NCI-H526 (cell line): ENCODE measurements at regions not wholly inside any gene's neighbourhood (a gene's known extent, or its start where the extent isn't known, plus 50 kb on each side); places are given as distances from the start of the nearest gene placed in this dataset.

Experiments used
- DNase-seq, 2 experiments: peaks; one replicate each; lab custom pipeline; 2025; lab: John Stamatoyannopoulos, UW

DNA sequence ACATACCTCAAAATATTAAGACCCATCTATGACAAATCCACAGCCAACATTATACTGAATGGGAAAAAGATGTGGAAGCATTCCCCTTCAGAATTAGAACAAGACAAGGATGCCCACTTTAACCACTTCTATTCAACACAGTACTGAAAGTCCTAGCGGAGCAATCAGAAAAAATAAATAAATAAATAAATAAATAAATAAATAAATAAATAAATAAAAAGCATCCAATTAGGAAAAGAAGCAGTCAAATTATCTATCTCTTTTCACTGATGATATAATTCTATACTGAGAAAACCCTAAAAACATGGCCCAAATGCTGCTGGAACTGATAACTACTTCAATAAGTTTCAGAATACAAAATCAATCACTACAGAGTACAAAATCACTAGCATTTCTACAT, 67.5 kb downstream of the PRR32 start:
- DNase-seq: no peak

DNA sequence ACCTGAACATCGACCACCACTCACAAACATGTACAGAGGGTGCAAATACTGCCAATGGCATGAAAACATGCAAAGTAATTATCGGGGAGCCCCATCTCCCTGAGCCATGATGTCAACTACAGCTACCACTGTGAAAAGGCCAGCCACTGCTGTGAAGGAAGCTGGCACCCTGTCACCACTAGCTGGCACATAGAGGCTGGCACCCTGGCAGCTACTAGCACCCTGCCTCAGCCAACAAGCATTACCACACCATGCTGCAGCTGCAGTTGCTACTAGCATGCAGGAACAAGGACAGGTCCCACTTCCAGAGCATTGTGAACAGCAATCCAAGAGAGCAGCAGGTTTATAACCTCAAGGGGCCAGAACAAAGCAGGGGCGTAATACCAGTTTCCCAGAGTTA, 81.4 kb downstream of the PRR32 start:
- DNase-seq: no peak

DNA sequence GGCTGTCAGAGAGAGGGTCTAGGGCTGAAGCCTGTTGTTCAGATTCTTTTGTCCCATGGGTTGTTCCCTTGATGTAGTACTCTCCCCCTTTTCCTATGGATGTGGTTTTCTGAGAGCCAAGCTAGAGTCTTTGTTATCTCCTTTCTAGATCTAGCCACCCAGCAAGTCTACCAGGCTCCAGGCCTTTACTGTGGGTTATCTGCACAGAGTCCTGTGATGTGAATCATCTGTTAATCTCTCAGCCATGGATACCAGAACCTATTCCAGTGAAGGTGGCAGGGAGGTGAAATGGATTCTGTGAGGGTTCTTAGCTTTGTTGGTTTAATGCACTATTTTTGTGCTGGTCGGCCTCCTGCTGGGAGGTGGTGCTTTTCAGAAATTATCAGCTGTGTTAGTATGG, 109.5 kb downstream of the PRR32 start:
- DNase-seq: no peak

DNA sequence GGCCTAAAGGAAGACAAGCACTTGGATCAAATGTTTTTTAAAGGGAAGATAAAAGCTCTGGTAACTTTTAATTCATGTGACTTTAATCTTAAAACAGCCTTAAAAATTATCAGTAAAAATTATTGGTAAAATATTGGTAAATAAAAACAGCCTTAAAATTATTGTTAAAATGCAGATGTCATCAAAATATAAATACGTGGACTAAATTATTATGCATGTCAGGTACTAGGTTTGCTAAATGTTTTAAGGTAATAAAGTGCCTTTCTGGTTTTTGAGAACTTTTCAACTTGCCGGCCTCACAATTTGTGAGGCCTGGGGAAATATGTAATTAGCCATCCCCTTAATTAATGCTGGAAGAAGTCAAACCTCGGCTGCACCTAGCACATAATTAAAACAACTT, 147.7 kb downstream of the PRR32 start:
- DNase-seq: no peak

DNA sequence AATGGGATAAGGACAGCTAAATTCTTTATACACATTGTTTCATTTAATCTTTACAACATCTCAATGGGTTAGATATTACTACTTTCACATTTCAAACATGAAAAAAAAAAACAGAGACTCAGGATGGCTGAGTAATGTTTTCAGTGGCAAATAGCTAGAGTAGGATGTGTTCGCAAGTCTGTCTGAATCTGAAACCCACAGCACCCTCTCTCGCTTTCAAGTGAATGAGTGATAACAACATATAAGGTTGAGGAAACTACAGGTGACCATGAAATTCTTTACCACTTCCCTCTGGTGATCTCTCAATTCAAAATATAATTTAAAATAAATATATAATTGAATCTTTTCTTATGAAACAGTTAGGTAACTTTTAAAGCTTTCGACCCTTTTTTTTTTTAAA, 162.6 kb downstream of the PRR32 start:
- DNase-seq: no peak

DNA sequence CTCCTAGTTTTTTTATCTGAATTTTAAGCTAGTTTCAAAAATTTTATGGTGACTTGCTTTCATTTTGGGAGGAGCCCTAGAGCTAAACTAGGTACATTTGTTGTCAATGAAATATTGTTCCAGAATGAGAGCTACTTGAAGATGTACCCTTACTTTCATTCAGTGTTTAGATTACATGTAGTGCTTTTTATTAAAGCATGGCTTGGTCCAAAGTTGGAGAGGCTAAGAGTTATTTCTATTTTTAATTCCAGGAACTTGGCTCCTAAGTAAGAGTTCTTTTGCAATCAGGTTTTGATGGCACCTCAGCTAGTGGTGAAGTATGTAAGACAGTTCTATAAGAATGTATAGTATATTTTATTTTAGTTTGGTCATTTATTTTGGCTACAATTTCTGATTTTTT, 165.5 kb downstream of the PRR32 start:
- no peak for DNase-seq

DNA sequence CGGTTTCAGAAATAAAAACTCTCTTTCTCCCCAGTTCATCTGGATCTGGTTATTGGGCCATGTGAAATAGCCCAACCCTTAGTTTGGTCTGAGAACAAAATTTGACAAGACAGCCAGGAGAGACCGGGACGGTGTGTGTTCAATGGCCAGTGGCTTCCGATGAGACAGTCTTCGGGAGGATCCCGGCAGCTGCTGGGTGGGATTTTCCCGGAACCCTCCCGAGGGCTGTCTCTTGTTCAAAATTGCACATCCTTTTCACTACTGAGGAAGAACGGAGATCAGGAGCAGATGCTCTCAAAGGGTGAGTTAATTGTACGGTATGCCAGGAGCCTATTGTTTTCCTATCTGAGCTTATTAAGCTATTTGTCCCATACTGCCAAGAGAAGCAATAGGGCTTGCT, 166.5 kb downstream of the PRR32 start:
- no peak for DNase-seq

DNA sequence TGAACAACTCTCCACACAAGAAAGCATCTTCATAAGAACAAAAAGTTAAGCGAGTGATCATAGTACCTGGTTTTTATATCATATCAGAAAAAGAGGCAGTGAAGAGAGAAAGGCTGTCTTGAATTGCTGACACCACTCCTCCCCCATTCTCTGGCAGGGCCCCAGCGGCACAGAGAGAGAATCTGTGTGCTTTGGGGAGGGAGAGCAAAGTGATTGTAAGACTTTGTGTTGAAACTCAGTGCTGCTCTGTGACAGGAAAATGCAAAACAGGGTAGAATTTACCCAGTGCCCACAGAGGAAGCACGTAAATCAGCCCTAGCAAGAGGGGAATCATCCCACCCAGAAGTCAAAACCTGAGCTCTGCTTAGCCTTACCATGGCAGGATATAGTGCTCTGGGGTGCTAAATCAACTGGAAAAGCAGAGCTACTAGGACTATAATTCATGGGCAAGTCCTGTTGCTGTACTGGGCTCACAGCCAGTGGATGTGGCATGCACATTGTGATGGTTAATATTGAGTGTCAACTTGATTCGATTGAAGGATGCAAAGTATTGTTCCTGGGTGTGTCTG, 174.6 kb downstream of the PRR32 start:
- DNase-seq: no peak

DNA sequence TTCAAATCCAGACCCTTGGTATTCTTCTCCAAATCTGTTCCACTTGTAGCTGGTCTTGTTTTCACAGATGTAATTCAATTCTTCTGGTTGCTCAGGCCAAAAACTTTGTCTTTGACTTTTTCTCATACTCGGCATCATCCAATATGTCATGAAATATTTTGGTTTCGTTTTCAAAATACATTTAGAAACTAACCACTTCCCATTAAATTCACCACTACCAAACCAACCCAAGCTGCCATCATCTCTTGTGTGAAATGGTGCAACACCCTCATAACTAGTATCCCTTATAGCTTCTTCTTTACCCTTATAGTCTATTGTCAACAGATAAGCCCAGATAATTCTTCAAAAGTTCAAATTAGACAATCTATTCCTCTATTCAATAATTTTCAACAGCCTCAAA, 192.1 kb downstream of the PRR32 start:
- DNase-seq: no peak

DNA sequence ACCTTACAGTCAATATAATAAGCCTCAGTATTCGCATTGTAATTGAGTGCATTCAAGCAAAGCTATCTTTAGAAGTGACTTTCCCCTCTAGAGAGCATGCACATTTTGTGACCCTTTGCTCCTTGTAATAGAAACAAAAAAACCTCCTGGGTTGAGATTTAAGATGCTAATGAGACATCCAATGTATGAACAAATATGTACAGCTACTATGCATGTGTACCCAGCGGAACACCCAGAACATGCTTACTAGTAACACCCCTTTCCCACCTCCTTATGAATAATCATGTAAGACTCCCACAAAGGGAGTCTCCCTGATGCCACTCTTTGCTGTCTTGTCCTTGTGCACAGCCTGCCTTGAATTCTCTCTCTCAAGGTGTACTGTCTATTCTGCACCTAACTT, 205.5 kb downstream of the PRR32 start:
- DNase-seq: no peak

DNA sequence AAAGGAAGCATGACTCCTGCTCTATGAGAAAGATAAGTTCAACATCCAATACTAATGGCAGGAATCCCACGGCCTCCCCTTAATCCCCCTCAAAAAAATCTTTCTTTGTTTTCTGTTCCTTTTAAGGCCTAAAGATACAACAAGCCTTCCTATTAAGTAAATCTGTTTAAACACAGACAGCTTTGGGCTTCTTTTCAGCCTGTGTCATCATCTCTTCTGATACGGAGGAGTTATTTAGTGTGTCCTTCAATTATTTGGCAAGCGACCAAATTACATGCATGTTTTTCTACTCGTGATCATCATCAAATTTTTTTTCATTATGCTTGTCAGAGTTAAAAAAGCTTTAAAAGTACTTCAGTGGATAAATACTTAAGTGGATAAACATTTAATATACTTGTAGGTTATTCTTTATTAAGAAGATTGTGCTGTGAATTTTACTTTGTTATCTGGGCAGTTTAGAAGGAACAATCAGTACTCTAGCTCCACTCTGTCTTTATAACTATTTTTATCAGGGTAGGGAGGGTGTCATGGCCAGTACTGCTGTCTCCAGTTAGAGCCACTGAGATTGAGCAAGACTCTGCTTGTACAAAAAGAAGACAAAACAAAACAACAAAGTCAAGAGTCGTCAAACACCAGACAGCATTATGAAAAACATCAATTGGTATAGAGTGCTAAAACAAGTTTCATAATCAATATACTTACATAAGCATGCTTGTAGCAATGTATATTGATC, 210.7 kb downstream of the PRR32 start:
- DNase-seq: no peak

DNA sequence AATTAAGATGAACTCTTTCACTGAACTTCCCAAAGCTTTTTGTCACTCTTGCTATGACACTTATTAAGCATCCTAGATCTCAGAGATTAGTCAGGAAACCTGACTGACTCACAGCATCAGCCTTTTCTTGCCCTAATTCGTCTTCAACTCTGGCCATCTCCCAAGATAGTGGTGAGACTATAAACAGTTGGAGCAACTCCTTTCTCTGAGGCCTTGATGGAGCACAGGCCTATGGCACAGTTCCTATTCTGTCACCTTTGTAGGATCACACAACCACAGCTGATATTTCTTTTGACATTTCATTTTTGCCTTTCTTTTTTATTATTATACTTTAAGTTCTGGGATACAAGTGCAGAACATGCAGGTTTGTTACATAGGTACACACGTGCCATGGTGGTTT, 217.6 kb downstream of the PRR32 start:
- DNase-seq: no peak

DNA sequence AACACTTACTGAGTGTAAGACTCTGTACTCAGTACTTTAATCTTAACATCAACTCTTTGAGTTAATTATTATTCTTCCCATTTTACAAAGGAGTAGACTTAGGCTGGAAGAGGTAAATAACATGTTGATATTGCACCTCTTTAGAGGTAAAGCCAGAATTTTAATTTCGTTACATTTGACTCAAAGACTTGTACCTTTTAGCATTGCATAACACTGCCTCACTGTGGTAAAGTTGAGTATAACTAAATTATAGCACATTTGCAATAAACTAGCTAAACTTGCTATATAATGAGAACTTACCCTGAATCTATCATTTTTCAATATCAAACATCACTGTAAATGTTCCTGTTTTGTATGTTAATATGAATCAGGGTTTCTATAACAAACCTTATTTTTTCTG, 218.5 kb downstream of the PRR32 start:
- DNase-seq: peak in 1 of 2 experiments; percentile 13

DNA sequence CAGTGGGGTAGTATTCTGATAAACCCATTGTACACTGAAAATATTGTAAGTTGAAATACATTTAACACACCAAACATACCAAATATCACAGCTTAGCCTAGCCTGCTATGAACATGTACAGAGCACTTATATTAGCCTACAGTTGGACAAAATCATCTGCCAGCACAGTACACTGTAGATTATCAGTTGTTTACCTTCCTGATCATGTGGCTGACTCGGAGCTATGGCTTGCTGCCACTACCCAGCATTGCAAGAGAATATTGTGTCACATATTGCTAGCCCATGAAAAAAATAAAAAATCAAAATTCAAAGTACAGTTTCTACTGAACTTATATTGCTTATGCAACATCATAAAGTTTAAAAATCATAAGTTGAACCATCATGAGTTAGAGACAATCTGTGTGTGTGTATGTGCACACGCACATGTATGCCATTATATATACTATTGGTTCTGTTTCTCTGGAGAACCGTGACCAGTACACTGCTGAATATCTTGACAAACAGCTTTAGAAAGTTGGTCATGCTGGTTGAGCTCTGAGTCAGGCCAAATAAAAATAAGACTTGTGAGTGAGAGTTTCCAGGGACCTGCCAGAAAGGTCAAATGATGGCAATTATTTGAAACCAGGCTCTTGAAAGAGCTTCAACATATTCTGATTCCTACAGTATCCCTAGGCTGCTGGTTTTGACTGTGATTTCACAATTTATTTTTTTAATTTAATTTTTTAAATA, 238.5 kb downstream of the PRR32 start:
- no peak for DNase-seq

DNA sequence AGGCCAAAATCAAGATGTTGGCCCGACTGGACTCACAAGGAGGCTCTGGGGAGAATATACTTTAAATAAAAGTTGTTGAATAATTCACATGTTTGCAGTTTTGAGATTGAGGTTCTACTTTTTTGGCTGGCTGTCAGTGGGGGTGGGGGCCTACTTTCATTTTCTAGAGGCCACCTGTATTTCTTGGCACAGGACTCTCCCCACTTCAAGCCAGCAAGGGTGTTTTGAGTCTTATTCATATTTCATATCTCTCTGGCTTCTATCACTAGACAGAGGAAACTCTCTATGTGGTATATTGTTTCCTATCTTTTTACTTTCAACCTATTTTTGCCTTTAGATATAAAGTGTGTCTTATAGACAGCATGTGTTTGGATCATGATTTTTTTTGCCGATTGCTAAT, 266.4 kb downstream of the PRR32 start:
- no peak for DNase-seq

DNA sequence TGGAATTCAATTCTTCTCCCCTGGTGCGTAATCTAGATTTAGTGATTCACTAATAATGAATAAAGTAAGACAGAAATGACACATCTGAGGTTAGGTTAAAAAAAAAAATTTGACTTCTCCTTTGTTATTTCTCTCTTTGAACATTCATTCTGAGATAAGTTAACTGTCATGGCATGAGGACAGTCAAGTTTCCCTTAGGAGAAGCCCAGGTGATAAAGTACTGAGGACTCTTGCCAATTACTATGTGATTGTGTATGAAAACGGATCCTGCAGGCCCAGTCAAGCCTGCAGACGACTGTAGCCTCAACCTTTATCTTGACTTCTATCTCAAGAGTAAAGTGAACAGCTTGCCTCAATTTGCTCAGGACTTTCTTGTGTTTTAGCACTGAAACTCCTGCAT, 293.2 kb downstream of the PRR32 start:
- DNase-seq: no peak

DNA sequence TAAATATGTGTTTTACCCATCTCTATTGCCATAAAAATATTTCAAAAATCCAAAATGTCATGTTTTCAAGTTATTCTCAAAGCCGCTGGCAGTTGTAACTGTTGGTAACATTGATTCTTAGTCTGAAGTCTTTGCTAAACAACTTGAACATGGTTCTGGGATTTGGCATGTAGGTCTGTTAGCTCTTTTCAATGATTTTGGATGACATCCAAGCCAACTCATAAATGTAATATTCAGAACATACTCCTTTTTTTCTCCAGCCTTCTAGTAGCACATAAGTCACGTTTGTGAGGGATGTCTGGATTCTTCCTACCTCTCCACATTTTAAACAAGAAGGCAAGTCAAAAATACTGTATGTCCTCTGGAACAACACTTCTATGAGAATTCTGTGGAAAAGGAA, 305.3 kb downstream of the PRR32 start:
- DNase-seq: no peak

DNA sequence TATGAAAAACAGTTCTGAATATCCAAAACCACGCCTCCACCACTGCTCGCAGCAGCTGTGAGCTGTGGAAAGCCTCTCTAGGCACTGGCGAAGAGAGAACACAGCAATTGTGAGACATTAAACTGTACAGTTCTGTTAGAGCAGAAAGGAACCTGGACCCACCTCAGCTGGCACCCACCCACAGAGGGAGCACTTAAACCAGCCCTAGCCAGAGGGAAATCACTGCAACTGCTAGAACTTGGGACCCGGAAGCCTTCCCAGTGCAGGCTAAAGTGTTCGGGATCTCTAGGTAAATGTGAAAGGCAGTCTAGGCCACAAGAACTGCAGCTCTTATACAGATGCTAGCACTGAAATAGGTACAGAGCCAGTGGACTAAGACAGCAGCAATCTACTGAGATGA, 308.8 kb downstream of the PRR32 start:
- no peak for DNase-seq

DNA sequence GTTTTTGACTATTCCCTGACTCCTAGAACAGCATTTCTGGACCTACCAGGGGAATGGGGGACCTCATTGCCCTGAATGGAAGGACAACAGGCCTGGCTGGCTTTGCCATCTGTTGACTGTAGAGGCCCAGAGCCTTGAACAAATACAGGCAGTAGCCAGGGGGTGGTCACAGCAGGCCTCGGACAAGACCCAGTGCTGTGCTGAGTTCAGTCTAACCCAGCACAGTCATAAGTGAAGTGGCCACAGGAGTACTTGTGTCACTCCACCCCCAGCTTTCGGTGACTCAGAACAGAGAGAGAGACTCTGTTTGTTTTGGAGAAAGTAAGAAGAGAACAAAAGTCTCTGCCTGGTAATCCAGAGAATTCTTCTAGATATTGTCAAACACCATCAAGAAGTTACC, 310.0 kb downstream of the PRR32 start:
- DNase-seq: no peak

DNA sequence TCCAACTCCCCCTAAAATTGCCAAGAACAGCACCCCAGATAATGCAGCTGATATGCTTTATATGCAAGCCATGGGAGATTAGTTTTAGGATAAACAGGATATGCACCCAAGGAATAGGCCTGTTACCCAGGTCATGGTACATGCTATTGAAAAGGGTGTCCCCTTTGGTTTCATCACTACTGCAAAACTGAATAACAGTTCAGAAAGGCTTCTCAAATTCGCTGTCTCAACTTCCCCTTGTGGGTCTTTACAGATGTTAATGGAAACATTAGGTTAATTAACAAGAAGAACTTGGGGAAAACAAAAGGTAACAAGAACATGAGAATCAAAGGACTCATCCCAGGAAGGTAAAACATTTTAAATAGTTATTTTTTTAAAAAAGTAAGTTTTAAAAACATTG, 318.7 kb downstream of the PRR32 start:
- no peak for DNase-seq

DNA sequence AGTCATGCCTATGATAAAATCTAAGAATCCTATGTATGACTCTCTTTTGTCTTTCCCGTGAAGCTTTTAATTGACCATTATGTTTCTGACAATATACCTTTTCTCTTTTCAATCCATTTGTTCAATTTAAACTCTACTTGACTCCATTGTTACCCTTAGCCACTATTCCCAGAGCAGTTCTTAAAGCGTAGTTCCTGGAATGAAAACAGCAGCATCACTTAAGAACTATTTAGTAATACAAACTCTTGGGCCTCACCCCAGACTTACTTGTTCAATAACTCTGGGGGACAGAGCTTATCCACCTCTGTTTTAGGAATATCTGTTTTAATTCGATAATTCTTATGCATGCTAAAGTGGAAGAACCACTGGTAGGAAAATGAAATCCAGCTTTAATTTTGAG, 358.4 kb downstream of the PRR32 start:
- DNase-seq: no peak

DNA sequence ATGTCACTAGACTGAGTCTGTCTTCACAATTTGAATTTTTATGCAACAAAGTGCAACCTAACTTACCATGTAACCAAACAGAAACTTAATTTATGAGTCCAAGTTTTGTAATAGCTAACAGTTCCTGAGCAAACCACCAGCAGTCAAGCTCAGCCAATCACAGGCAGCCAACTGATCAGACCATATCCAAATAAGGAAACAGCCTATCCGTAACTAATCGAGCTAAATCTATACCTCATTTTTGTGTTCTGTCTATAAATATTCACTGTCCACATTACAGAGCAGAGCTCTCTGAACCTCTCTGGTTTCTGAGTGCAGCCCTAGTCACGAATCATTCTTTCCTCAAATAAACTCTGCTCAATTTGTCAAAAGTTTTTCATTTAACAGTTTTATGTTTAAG, 367.6 kb downstream of the PRR32 start:
- no peak for DNase-seq

DNA sequence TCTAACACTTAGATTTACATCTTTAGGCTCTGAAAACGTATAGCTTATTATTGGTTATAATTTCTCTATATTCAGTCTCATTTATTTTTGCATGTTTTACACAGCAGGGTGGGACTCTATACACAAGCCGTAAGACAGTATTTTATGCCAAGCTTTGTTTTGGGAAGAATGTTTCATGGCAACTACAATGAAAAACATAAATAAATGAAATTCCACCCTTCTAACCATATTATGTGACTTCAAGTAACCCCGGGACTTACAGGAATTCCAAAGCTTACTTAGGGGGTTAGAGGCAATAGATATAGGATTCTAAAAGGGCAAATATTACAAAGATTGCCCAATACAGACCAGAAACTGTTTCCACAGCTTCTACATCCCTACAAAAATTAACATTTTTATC, 370.9 kb downstream of the PRR32 start:
- no peak for DNase-seq

DNA sequence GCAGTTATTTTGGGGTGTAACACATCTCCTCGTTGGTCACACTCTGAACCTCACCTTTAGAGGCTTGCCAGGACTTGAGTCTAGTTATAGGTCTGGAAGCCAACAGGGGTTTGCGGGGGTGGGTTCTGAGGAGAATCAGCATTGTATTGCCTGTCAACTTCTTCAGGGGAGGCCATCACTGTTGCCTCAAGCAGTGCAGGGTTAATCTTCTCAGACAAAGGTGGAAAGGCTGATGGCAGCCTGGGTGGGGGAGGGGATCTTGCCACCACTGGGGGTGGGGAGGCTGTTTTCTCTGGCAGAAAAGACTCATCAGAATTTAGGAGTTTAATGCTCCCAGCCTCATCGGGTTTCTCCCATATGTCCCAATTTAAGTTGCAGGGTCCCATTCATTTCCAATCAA, 387.8 kb downstream of the PRR32 start:
- DNase-seq: no peak
